ENCODE measurements at regions not wholly inside any gene's neighbourhood (a gene's known extent, or its start where the extent isn't known, plus 50 kb on each side); places are given as distances from the start of the nearest gene placed in this dataset.
"Not testable (repeated sequence)": the region's sequence is repeated elsewhere in the genome, so short reads cannot be mapped to it uniquely, and the experiment has no call there.

DNA sequence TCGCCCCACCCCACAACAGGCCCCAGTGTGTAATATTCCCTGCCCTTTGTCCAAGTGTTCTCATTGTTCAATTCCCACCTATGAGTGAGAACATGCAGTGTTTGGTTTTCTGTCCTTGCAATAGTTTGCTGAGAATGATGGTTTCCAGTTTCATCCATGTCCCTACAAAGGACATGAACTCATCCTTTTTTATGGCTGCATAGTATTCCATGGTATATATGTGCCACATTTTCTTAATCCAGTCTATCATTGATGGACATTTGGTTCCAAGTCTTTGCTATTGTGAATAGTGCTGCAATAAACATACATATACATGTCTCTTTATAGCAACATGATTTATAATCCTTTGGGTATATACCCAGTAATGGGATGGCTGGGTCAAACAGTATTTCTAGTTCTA is 132.7 kb downstream of the SNX10 start:
- H3K27ac Mint-ChIP-seq; ATAC-seq; H3K4me3 Mint-ChIP-seq; DNase-seq; POLR2A ChIA-PET; H3K4me1 Mint-ChIP-seq (ENCODE audit: low read depth); intact Hi-C loops (cut with micrococcal nuclease); CTCF ChIA-PET; H3K9me3 Mint-ChIP-seq; H3K36me3 Mint-ChIP-seq (ENCODE audit: low read depth): not testable (repeated sequence)
- H3K27me3 Mint-ChIP-seq, result peaks cover 11% of the 10 kb centered on the region

DNA sequence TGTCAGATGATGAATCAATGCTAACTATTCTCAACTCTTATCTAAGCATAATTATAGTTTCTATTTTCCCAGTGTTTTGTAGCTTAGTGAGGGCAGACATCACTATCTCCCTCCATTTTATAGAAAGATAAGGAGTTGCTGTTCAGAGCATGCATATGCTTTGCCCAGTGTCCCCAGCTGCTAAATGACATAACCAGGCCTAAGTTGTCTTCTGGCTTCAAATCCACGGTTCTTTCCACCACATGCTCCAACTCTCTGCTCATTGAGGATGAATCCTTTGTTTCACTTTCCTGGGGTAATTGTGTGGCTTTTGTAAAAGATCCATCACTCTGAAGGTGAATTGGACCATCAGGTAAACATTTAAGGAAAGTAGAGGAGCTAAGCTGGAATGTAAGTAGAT is 134.0 kb downstream of the SNX10 start:
- CTCF ChIA-PET, result no interaction called here
- POLR2A ChIA-PET, result no interaction called here

DNA sequence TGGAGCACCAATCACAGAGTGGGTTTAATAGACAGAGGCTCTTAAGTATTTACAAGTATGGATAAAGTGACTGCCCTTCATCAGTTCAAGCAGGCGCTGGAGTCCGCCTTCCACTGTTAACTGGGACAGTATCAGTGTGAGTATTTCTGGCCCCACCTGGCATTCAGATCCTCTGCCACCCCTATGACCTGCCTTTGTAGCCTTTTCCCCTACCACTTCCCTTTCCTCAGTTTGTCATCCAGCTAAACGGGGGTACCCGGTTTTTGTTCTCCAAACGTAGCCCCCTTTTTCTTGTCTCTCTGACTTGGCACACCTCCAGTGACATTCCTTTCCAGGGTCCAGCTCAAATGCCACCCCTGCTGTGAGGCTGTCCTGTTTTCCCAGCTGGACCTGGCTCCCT is 134.4 kb downstream of the SNX10 start:
- no peak overlapping the region for H3K27ac Mint-ChIP-seq
- no peak for TF ChIP-seq CTCF (IDR thresholded peaks at IDR 0.05)
- CTCF ChIA-PET, result no interaction called here

More for the DNA sequence above, 134.0 kb downstream of the SNX10 start:
- Mint-ChIP-seq H3K27ac (no peak overlapping the region), H3K9me3 (no peaks in the 10 kb centered on the region), H3K27me3 (peaks cover 8% of the 10 kb centered on the region), H3K4me3 (no peak overlapping the region), H3K36me3 (ENCODE audit: low read depth) (no peaks in the 10 kb centered on the region), H3K4me1 (ENCODE audit: low read depth) (no peaks in the 10 kb centered on the region)
- no peak for TF ChIP-seq CTCF (IDR thresholded peaks at IDR 0.05)
- intact Hi-C loops (cut with micrococcal nuclease), result no loop called here
- no peak for DNase-seq
- ATAC-seq, result no peak

DNA sequence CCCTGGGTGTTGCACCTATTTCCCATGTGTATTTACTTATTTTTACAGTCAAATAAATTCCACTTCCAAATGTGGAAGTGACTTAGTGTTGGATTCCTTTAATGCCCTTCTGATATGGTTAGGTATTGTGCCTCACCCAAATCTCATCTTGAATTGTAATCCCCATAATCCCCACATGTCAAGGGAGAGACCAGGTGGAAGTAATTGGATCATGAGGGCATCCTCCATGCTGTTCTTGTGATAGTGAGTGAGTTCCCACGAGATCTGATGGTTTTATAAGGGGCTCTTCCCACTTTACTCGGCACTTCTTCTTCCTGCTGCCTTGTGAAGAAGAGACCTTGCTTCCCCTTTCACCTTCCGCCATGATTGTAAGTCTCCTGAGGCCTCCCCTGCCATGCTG is 136.9 kb downstream of the SNX10 start:
- no peak for TF ChIP-seq CTCF (IDR thresholded peaks at IDR 0.05)
- ChIA-PET CTCF (no interaction called here), POLR2A (no interaction called here)
- DNase-seq (no peak), ATAC-seq (no peak)
- Mint-ChIP-seq H3K4me3 (no peak overlapping the region), H3K27me3 (peaks cover 4% of the 10 kb centered on the region), H3K4me1 (ENCODE audit: low read depth) (no peaks in the 10 kb centered on the region), H3K27ac (no peak overlapping the region), H3K9me3 (no peaks in the 10 kb centered on the region), H3K36me3 (ENCODE audit: low read depth) (no peaks in the 10 kb centered on the region)
- intact Hi-C loops (cut with micrococcal nuclease), result no loop called here

More for the DNA sequence above, 134.4 kb downstream of the SNX10 start:
- Mint-ChIP-seq H3K4me3 (no peak overlapping the region), H3K36me3 (ENCODE audit: low read depth) (no peaks in the 10 kb centered on the region), H3K9me3 (no peaks in the 10 kb centered on the region), H3K27me3 (peaks cover 4% of the 10 kb centered on the region), H3K4me1 (ENCODE audit: low read depth) (no peaks in the 10 kb centered on the region)
- no peak for DNase-seq
- intact Hi-C loops (cut with micrococcal nuclease), result no loop called here
- POLR2A ChIA-PET, result no interaction called here
- no peak for ATAC-seq

DNA sequence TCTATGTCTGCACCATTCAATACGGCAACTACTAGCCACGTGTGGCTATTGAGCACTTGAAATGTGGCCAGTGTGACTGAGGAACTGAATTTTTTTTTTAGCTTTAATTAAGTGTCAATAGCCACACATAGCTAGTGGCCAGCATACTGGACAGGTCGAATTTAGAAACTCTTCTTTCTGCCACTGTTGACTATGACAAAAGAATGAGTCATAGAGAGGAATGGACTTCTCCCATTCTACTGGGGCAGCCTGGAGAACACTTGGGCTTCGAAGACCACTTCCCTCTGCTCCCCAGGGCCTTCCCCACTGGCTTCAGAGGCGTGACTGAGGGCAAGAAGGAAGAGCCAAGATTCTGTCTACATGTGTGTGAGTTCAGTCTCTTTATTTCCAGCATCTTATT is 137.5 kb downstream of the SNX10 start:
- POLR2A ChIA-PET, result no interaction called here
- CTCF ChIA-PET, result no interaction called here
- no peaks in the 10 kb centered on the region for H3K4me1 Mint-ChIP-seq (ENCODE audit: low read depth)
- H3K4me3 Mint-ChIP-seq, result no peak overlapping the region
- no peak overlapping the region for H3K27ac Mint-ChIP-seq
- H3K27me3 Mint-ChIP-seq, result peaks cover 7% of the 10 kb centered on the region
- no peak for ATAC-seq
- no peak for TF ChIP-seq CTCF (IDR thresholded peaks at IDR 0.05)
- H3K9me3 Mint-ChIP-seq, result no peaks in the 10 kb centered on the region
- intact Hi-C loops (cut with micrococcal nuclease), result no loop called here
- no peaks in the 10 kb centered on the region for H3K36me3 Mint-ChIP-seq (ENCODE audit: low read depth)
- no peak for DNase-seq

DNA sequence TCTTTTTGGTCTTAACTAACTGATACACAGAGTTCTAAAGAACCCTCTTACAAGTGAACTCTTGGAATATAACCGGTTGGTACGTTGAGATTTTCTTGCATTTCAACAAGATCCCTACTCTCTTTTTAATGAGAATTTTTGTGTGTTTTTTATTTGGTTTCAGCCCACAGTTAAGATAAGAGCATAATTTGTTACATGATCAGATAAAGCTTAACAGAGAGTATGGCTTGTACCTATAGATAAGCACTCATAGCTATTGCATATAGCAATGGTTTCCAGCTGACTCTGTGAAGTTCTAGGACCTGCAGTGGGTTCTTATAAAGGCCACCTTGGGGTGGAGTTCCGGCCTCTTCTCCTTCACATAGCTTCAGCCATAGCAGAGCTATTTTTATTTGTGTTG is 143.3 kb downstream of the SNX10 start:
- intact Hi-C loops (cut with micrococcal nuclease), result no loop called here
- Mint-ChIP-seq H3K36me3 (ENCODE audit: low read depth) (no peaks in the 10 kb centered on the region), H3K4me1 (ENCODE audit: low read depth) (no peaks in the 10 kb centered on the region), H3K9me3 (no peaks in the 10 kb centered on the region), H3K4me3 (no peak overlapping the region), H3K27ac (no peak overlapping the region), H3K27me3 (peaks cover 8% of the 10 kb centered on the region)
- ChIA-PET POLR2A (no interaction called here), CTCF (no interaction called here)
- DNase-seq, result no peak
- no peak for ATAC-seq
- no peak for TF ChIP-seq CTCF (IDR thresholded peaks at IDR 0.05)

All from activated CD8-positive, alpha-beta T cell treated with anti-CD3 and anti-CD28 coated beads for 36 hours (primary cell).